ENCODE measurements at regions not wholly inside any gene's neighbourhood (a gene's known extent, or its start where the extent isn't known, plus 50 kb on each side); places are given as distances from the start of the nearest gene placed in this dataset.

GRCh38 chr15:99508852-99509251, 56.9 kb upstream of the MEF2A start:
- DNase-seq (ENCODE audit: low spot score in 2 of 2) (no peak), ATAC-seq (no peak)
- Mint-ChIP-seq H3K9me3 (no peaks in the 10 kb centered on the region), H3K4me3 (no peak overlapping the region), H3K27ac (no peak overlapping the region), H3K36me3 (no peaks in the 10 kb centered on the region), H3K4me1 (peaks cover 20% of the 10 kb centered on the region)

DNA sequence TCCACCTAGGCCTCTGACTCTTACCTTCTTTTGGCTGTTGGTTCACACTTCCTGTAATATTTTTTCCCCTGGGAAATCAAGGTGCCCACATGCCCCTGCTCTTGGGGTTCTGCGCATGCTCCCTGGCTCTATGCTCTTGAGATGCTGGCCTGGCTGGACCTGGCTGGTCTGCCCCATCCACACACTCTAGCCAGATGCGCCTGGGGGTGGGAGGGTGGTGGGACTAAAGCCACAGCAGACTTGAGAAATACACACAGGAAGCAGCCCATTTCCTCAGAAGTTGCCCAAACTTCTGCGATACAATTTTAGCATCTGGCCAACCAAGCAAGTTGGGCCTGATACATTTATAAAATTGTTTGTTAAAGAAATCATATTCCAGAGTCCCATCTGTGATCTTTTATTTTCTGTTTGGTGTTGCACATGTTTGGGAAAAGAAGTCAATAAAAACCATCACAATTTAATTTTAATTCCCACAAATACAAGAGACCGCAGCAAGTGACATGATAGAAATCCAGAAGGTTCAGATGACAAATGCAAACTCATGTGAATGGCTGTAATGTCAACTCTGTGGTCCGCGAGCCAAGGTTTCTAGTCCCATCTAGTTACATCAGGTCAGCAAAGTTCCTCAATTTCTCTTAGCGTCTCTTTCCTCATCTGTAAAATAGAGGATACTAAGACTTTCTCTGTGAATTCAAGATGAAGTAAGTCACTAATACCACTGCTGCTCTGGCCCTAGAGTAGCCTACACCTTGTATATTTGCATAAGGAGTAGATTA, 55.9 kb upstream of the MEF2A start:
- no peaks in the 10 kb centered on the region for H3K9me3 Mint-ChIP-seq
- no peak overlapping the region for H3K4me3 Mint-ChIP-seq
- no peak for DNase-seq (ENCODE audit: low spot score in 2 of 2)
- ATAC-seq: no peak
- H3K27ac Mint-ChIP-seq: peak overlapping the region; percentile 41
- peaks cover 9% of the 10 kb centered on the region for H3K4me1 Mint-ChIP-seq
- no peaks in the 10 kb centered on the region for H3K36me3 Mint-ChIP-seq

- no peak for ATAC-seq
- H3K27ac Mint-ChIP-seq: no peak overlapping the region
- H3K4me1 Mint-ChIP-seq: peaks cover 7% of the 10 kb centered on the region
- DNase-seq (ENCODE audit: low spot score in 2 of 2): no peak
- no peaks in the 10 kb centered on the region for H3K36me3 Mint-ChIP-seq
- H3K9me3 Mint-ChIP-seq: no peaks in the 10 kb centered on the region
- no peak overlapping the region for H3K4me3 Mint-ChIP-seq
Observed at GRCh38 chr15:99511531-99511865, 54.3 kb upstream of the MEF2A start.

GRCh38 chr15:99511866-99512661, 53.7 kb upstream of the MEF2A start:
- ATAC-seq (peak; percentile 43), DNase-seq (ENCODE audit: low spot score in 2 of 2) (no peak)
- H3K27ac Mint-ChIP-seq: no peak overlapping the region
- no peak overlapping the region for H3K4me3 Mint-ChIP-seq
- no peaks in the 10 kb centered on the region for H3K36me3 Mint-ChIP-seq
- H3K9me3 Mint-ChIP-seq: no peaks in the 10 kb centered on the region
- peaks cover 7% of the 10 kb centered on the region for H3K4me1 Mint-ChIP-seq

DNA sequence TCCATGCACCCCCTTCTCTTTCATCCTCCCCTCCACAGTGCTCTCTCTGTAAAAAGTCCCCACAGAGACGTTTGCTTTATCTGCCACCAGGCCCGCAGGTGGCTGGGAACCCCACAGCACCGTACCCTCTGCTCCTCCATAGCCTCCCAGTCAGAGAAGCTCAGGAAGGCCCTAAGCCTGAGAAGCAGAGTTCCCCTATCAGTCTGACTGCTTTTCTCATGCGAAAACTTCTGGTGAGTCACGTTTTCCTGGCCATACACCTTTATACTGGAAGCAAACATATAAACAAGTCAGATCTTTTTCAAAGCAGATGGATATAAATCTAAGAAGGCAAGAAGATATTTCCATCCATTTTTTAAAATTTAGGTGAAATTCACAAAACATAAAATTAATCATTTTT, 51.5 kb upstream of the MEF2A start:
- peak; percentile 26 for ATAC-seq
- no peak for DNase-seq (ENCODE audit: low spot score in 2 of 2)
- Mint-ChIP-seq H3K9me3 (no peaks in the 10 kb centered on the region), H3K4me1 (peaks cover 6% of the 10 kb centered on the region), H3K4me3 (no peak overlapping the region), H3K27ac (peak overlapping the region; percentile 17), H3K36me3 (no peaks in the 10 kb centered on the region)

Measured in stimulated activated effector memory CD8-positive, alpha-beta T cell treated with anti-CD3 and anti-CD28 coated beads, Interleukin-12 subunit alpha, Interleukin-12 subunit beta, amount 100 ng/mL, for 72 hours (primary cell).